Natural killer cell (primary cell): ENCODE measurements at regions not wholly inside any gene's neighbourhood (a gene's known extent, or its start where the extent isn't known, plus 50 kb on each side); places are given as distances from the start of the nearest gene placed in this dataset.
A peak's percentile ranks its signal among the peaks of the same experiment; 100 is the strongest.

Source experiments
- ATAC-seq, 3 donors: fragments of 150-1000 bp in 2 of 3; fragments of 200-7000 bp in 1 of 3; cut with Tn5 transposase; 1 replicate in 1 of 3; 2 replicates in 2 of 3; pipeline ENCODE4 v1.10.0; 2021; ENCODE audit warnings: mild to moderate bottlenecking in 2 of 3, moderate library complexity in 2 of 3
- DNase-seq, 2 donors: peaks; one replicate each; pipeline versions ENCODE4 v3.0.0 to v3.0.0-alpha.2; 2013 to 2021; ENCODE audit warnings: mixed read lengths in 1 of 2
- H3K27ac ChIP-seq: one replicate; pipeline ENCODE4 v1.5.1; 2013; ENCODE audit warnings: mild to moderate bottlenecking, low read length
- H3K27me3 ChIP-seq: one replicate; pipeline ENCODE4 v1.6.1; 2013; ENCODE audit warnings: low read length; ENCODE audit not compliant: control insufficient read depth, insufficient read depth
- H3K36me3 ChIP-seq: one replicate; pipeline ENCODE4 v1.6.1; 2013; ENCODE audit warnings: low read length; ENCODE audit not compliant: control insufficient read depth, insufficient read depth
- H3K4me1 ChIP-seq: one replicate; pipeline ENCODE4 v1.6.1; 2013; ENCODE audit warnings: low read length; ENCODE audit not compliant: control insufficient read depth, insufficient read depth
- H3K4me3 ChIP-seq: one replicate; pipeline ENCODE4 v1.5.1; 2013; ENCODE audit warnings: low read length
- H3K9me3 ChIP-seq: one replicate; pipeline ENCODE4 v1.6.1; 2013; ENCODE audit warnings: low read length; ENCODE audit not compliant: control insufficient read depth, insufficient read depth
- H3K27ac Mint-ChIP-seq, 2 donors: one replicate each; pipeline ENCODE4 v1.8.0; 2022; ENCODE audit warnings: mild to moderate bottlenecking in 2 of 2, mixed read lengths in 2 of 2, moderate library complexity in 1 of 2
- H3K27me3 Mint-ChIP-seq, 2 donors: one replicate each; pipeline ENCODE4 v1.8.0; 2022; ENCODE audit warnings: low read depth in 2 of 2, mixed read lengths in 2 of 2
- H3K36me3 Mint-ChIP-seq: one replicate; pipeline ENCODE4 v1.8.0; 2022; ENCODE audit warnings: mixed read lengths
- H3K4me1 Mint-ChIP-seq, 2 donors: one replicate each; pipeline ENCODE4 v1.8.0; 2022; ENCODE audit warnings: mixed read lengths in 2 of 2
- H3K4me3 Mint-ChIP-seq: one replicate; pipeline ENCODE4 v1.8.0; 2022; ENCODE audit warnings: mild to moderate bottlenecking, moderate library complexity, mixed read lengths
- H3K9me3 Mint-ChIP-seq, 2 donors: one replicate each; pipeline ENCODE4 v1.8.0; 2022; ENCODE audit warnings: mixed read lengths in 2 of 2
- WGBS: methylation state at CpG from one replicate; pipeline ENCODE4 v1.1.7; 2013; ENCODE audit warnings: missing lambda C conversion rate; ENCODE audit not compliant: insufficient coverage; 5-methylcytosine and 5-hydroxymethylcytosine counted together
- intact Hi-C: fragments of 100-400 bp; cut with micrococcal nuclease; formaldehyde crosslinking; loops from one replicate; pipeline ENCODE4 v1.14.2; 2022
- TF ChIP-seq, protein P1 (sequence below): fragments of 200-600 bp; IDR thresholded peaks from one replicate; pipeline ENCODE4 v1.8.0; 2022; ENCODE audit warnings: antibody characterized with exemption

DNA sequence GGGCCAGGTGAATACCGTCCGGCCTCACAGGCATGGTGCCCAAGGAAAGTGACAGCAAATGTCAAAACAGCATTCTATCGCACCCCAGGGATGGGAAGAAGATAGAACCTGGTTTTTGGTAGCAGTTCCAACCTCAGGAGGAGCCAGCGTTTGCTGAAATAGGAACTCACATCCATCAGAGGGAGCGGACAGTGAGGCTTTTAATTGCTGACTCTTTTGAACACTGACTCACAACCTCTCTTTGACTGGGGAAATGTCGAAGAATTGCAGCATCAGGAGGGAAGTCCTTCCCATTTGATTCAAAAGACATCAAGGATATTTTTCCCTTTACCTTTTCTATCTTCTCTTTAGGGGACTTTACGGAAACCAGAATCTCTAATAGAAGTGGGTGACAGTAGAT lies 114.2 kb downstream of the UNC5CL start:
- H3K4me1 Mint-ChIP-seq = no peaks in the 10 kb centered on the region
- WGBS = 89% methylated on average over 7 of the region's 7 CpGs

DNA sequence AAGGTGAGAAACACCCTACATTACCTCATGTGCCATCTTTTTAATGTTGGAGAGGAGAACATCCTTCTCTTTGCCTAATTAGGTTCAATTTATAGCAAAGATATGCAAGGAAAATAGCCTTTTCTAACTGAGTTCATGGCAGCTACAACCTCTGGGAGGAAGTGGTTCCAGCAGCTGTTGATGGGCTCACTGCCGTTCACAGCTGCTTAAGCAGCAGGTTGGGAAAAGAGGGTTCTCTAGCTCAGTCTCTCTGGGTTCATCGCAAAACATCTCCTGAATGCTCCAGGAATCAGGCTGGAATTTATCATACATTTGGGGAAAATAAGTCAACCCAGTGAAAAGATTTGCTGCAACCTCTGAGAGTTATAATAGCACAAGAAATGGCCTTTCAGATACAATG lies 115.1 kb downstream of the UNC5CL start:
- WGBS = 35% methylated on average over 2 of the region's 2 CpGs
- Mint-ChIP-seq H3K9me3 (no peaks in the 10 kb centered on the region), H3K27ac (no peak overlapping the region), H3K4me3 (no peak overlapping the region), H3K27me3 (peaks cover 6 to 32% of the 10 kb centered on the region in 2 donors), H3K4me1 (no peaks in the 10 kb centered on the region), H3K36me3 (no peaks in the 10 kb centered on the region)
- Histone ChIP-seq H3K27ac (no peak overlapping the region), H3K9me3 (no peaks in the 10 kb centered on the region), H3K36me3 (no peaks in the 10 kb centered on the region), H3K27me3 (no peaks in the 10 kb centered on the region), H3K4me3 (no peak overlapping the region), H3K4me1 (no peaks in the 10 kb centered on the region)
- DNase-seq = no peak
- no peak for ATAC-seq
- intact Hi-C loops = no loop called here
- TF ChIP-seq, protein P1, sequence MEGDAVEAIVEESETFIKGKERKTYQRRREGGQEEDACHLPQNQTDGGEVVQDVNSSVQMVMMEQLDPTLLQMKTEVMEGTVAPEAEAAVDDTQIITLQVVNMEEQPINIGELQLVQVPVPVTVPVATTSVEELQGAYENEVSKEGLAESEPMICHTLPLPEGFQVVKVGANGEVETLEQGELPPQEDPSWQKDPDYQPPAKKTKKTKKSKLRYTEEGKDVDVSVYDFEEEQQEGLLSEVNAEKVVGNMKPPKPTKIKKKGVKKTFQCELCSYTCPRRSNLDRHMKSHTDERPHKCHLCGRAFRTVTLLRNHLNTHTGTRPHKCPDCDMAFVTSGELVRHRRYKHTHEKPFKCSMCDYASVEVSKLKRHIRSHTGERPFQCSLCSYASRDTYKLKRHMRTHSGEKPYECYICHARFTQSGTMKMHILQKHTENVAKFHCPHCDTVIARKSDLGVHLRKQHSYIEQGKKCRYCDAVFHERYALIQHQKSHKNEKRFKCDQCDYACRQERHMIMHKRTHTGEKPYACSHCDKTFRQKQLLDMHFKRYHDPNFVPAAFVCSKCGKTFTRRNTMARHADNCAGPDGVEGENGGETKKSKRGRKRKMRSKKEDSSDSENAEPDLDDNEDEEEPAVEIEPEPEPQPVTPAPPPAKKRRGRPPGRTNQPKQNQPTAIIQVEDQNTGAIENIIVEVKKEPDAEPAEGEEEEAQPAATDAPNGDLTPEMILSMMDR = no peak

More for the DNA sequence above, 114.2 kb downstream of the UNC5CL start:
- Mint-ChIP-seq H3K36me3 (no peaks in the 10 kb centered on the region), H3K27ac (no peak overlapping the region), H3K4me3 (no peak overlapping the region), H3K9me3 (no peaks in the 10 kb centered on the region), H3K27me3 (peaks cover 6 to 24% of the 10 kb centered on the region in 2 donors)
- intact Hi-C loops = no loop called here
- ATAC-seq (no peak), DNase-seq (no peak)
- Histone ChIP-seq H3K4me1 (no peaks in the 10 kb centered on the region), H3K36me3 (no peaks in the 10 kb centered on the region), H3K27ac (no peak overlapping the region), H3K27me3 (no peaks in the 10 kb centered on the region), H3K4me3 (no peak overlapping the region), H3K9me3 (no peaks in the 10 kb centered on the region)
- TF ChIP-seq, protein P1 = no peak

DNA sequence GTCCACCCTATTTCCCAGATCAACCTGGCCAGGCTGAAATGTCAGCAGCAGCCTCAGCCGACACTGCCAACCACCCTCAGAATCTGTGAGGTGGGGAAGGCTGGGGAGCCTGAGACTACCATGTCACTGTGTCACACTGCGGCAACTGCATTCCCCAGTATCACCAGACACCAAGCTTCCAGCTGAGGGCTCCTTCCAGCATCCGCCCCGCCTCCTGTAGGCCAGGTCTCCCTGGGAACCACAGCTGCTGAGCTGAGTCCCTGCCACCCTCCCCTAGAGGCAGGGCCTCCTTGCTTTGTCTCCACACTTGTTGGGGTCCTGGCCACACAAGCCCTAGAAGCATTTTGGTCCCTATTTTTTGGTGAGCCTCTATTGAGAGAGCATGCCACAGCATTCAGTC lies 115.7 kb downstream of the UNC5CL start:
- Histone ChIP-seq H3K4me1 (no peaks in the 10 kb centered on the region), H3K36me3 (no peaks in the 10 kb centered on the region), H3K27me3 (no peaks in the 10 kb centered on the region), H3K4me3 (no peak overlapping the region), H3K9me3 (no peaks in the 10 kb centered on the region), H3K27ac (no peak overlapping the region)
- no peaks in the 10 kb centered on the region for H3K36me3 Mint-ChIP-seq
- no peaks in the 10 kb centered on the region for H3K4me1 Mint-ChIP-seq
- peaks cover 6 to 37% of the 10 kb centered on the region in 2 donors for H3K27me3 Mint-ChIP-seq
- intact Hi-C loops = no loop called here
- H3K27ac Mint-ChIP-seq = no peak overlapping the region
- H3K9me3 Mint-ChIP-seq = no peaks in the 10 kb centered on the region
- ATAC-seq = no peak
- H3K4me3 Mint-ChIP-seq = no peak overlapping the region
- 93% methylated on average over 4 of the region's 4 CpGs for WGBS
- TF ChIP-seq, protein P1 = no peak
- no peak for DNase-seq

DNA sequence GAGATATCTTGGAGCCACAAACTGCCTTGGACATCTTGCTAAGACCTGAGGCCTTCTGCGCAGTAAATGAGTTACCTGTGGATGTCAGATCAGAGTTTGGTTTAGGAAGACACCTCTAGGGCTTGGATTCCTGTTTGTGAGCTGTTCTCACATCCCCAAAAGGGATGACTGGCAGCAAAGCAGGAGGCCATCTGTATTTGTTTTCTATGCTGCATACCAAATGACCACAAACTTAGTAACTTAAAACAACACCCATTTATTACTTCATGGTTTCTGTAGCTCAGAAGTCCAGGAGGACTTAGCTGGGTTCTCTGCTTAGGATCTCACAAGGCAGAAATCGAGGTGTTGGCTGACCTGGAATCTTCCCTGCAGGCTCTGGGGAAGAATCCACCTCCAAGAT lies 116.7 kb downstream of the UNC5CL start:
- Histone ChIP-seq H3K27me3 (no peaks in the 10 kb centered on the region), H3K27ac (no peak overlapping the region), H3K4me3 (no peak overlapping the region), H3K36me3 (no peaks in the 10 kb centered on the region), H3K9me3 (no peaks in the 10 kb centered on the region), H3K4me1 (no peaks in the 10 kb centered on the region)
- H3K4me1 Mint-ChIP-seq = no peaks in the 10 kb centered on the region
- H3K27me3 Mint-ChIP-seq = peaks cover 6 to 40% of the 10 kb centered on the region in 2 donors
- no peak overlapping the region for H3K27ac Mint-ChIP-seq
- TF ChIP-seq, protein P1 = no peak
- H3K4me3 Mint-ChIP-seq = no peak overlapping the region
- H3K36me3 Mint-ChIP-seq = no peaks in the 10 kb centered on the region
- no peaks in the 10 kb centered on the region for H3K9me3 Mint-ChIP-seq
- intact Hi-C loops = no loop called here
- 88% methylated on average over 2 of the region's 2 CpGs for WGBS
- ATAC-seq (peak in 1 of 3 donors; percentile 6), DNase-seq (no peak)
